ENCODE measurements at regions not wholly inside any gene's neighbourhood (a gene's known extent, or its start where the extent isn't known, plus 50 kb on each side); places are given as distances from the start of the nearest gene placed in this dataset.

- no peak for TF ChIP-seq EZH2 (IDR thresholded peaks at IDR 0.05)
- TF ChIP-seq CTCF (IDR thresholded peaks at IDR 0.05) = no peak
- no peak for TF ChIP-seq EZH2phosphoT487 (IDR thresholded peaks at IDR 0.05)
Observed at GRCh38 chr2:6054161-6054671, 362.0 kb downstream of the SOX11 start.

GRCh38 chr2:6060992-6061663 lies 368.9 kb downstream of the SOX11 start:
- Histone ChIP-seq H2AFZ (replicated peaks) (peak overlapping the region; percentile 1), H3K36me3 (no peaks in the 10 kb centered on the region), H3K27me3 (no peaks in the 10 kb centered on the region), H3F3A (ENCODE audit: low read depth) (no peaks in the 10 kb centered on the region), H3K27ac (no peak overlapping the region), H3K9me3 (ENCODE audit: low read depth) (no peaks in the 10 kb centered on the region), H3K79me2 (ENCODE audit: low read depth) (no peaks in the 10 kb centered on the region), H3K4me2 (no peak overlapping the region), H3K9ac (no peak overlapping the region), H3K4me1 (peaks cover 22% of the 10 kb centered on the region), H4K20me1 (ENCODE audit: low read depth) (no peaks in the 10 kb centered on the region), H3K4me3 (no peak overlapping the region)
- peaks cover 24% of the 10 kb centered on the region for H3K4me1 Mint-ChIP-seq
- H3K36me3 Mint-ChIP-seq = no peaks in the 10 kb centered on the region
- H3K4me3 Mint-ChIP-seq = no peak overlapping the region
- TF ChIP-seq EZH2phosphoT487 (IDR thresholded peaks at IDR 0.05) = no peak
- no peak for TF ChIP-seq CTCF (IDR thresholded peaks at IDR 0.05)
- TF ChIP-seq EZH2 (IDR thresholded peaks at IDR 0.05) = no peak
- no peak for DNase-seq (ENCODE audit: low spot score)
- no peaks in the 10 kb centered on the region for H3K27me3 Mint-ChIP-seq (ENCODE audit: insufficient read depth, low read depth)
- H3K9me3 Mint-ChIP-seq = no peaks in the 10 kb centered on the region
- peak overlapping the region; percentile 95 for H3K27ac Mint-ChIP-seq

More at GRCh38 chr2:6054161-6054671, 362.0 kb downstream of the SOX11 start:
- H3K36me3 ChIP-seq = no peaks in the 10 kb centered on the region
- Mint-ChIP-seq H3K27me3 (ENCODE audit: insufficient read depth, low read depth) (peaks cover 2% of the 10 kb centered on the region), H3K4me1 (peaks cover 40% of the 10 kb centered on the region), H3K36me3 (peaks cover 5% of the 10 kb centered on the region), H3K27ac (peak overlapping the region; percentile 98), H3K4me3 (peak overlapping the region; percentile 66), H3K9me3 (peaks cover 10% of the 10 kb centered on the region)
- H3K4me3 ChIP-seq = no peak overlapping the region
- no peaks in the 10 kb centered on the region for H3K9me3 ChIP-seq (ENCODE audit: low read depth)
- no peak overlapping the region for H3K27ac ChIP-seq
- peaks cover 40% of the 10 kb centered on the region for H3K4me1 ChIP-seq
- no peaks in the 10 kb centered on the region for H4K20me1 ChIP-seq (ENCODE audit: low read depth)
- H3K27me3 ChIP-seq = no peaks in the 10 kb centered on the region
- H2AFZ ChIP-seq (replicated peaks) = no peak overlapping the region
- H3K9ac ChIP-seq = no peak overlapping the region
- peak overlapping the region; percentile 47 for H3K4me2 ChIP-seq
- no peaks in the 10 kb centered on the region for H3F3A ChIP-seq (ENCODE audit: low read depth)
- DNase-seq (ENCODE audit: low spot score) = no peak
- H3K79me2 ChIP-seq (ENCODE audit: low read depth) = no peaks in the 10 kb centered on the region

- Histone ChIP-seq H3K27ac (no peak overlapping the region), H3K79me2 (ENCODE audit: low read depth) (no peaks in the 10 kb centered on the region), H3K4me1 (peaks cover 21% of the 10 kb centered on the region), H3K9ac (no peak overlapping the region), H3K36me3 (no peaks in the 10 kb centered on the region), H3K4me2 (no peak overlapping the region), H3K9me3 (ENCODE audit: low read depth) (no peaks in the 10 kb centered on the region), H3F3A (ENCODE audit: low read depth) (peaks cover 8% of the 10 kb centered on the region), H3K27me3 (no peaks in the 10 kb centered on the region), H3K4me3 (no peak overlapping the region), H4K20me1 (ENCODE audit: low read depth) (no peaks in the 10 kb centered on the region), H2AFZ (replicated peaks) (no peak overlapping the region)
- H3K27me3 Mint-ChIP-seq (ENCODE audit: insufficient read depth, low read depth) = peaks cover 3% of the 10 kb centered on the region
- no peak overlapping the region for H3K27ac Mint-ChIP-seq
- peaks cover 44% of the 10 kb centered on the region for H3K4me1 Mint-ChIP-seq
- no peaks in the 10 kb centered on the region for H3K9me3 Mint-ChIP-seq
- no peak overlapping the region for H3K4me3 Mint-ChIP-seq
- DNase-seq (ENCODE audit: low spot score) = no peak
- no peaks in the 10 kb centered on the region for H3K36me3 Mint-ChIP-seq
- TF ChIP-seq CTCF (IDR thresholded peaks at IDR 0.05) (no peak), EZH2phosphoT487 (IDR thresholded peaks at IDR 0.05) (no peak), EZH2 (IDR thresholded peaks at IDR 0.05) (no peak)
Observed at GRCh38 chr2:6064757-6065156, 372.6 kb downstream of the SOX11 start.

Measured in neural progenitor cell (in vitro differentiated cells).